HT1080 (cell line): ENCODE measurements at regions not wholly inside any gene's neighbourhood (a gene's known extent, or its start where the extent isn't known, plus 50 kb on each side); places are given as distances from the start of the nearest gene placed in this dataset.

ENCODE experiments used
- DNase-seq: peaks from one replicate; pipeline ENCODE4 v3.0.0-alpha.2; 2015; ENCODE audit warnings: low read depth

DNA sequence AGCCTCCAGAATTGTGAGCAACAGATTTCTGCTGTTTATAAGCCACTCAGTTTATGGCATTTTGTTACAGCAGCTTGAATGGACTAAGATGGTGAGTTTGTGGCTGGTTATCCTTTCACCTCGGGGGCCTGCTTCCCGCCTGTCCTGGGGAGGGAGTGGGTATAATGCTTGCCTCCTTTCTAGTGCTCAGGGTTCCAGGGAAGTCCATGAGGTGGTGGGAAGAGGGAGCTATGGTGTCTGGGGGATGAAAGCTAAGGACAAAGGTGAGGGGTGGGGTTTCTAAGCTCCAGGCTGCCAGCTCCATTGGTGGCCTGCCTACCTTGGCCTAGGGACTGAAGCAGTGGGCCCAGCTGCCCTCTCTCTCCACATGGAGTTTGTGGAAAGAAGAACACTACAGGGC lies 50.2 kb upstream of the SDK2 start:
- DNase-seq = no peak

GRCh38 chr17:73695035-73695738 lies 50.9 kb upstream of the SDK2 start:
- no peak for DNase-seq

GRCh38 chr17:73696251-73696650 lies 52.0 kb upstream of the SDK2 start:
- no peak for DNase-seq

GRCh38 chr17:73697872-73698271 lies 53.6 kb upstream of the SDK2 start:
- no peak for DNase-seq

DNA sequence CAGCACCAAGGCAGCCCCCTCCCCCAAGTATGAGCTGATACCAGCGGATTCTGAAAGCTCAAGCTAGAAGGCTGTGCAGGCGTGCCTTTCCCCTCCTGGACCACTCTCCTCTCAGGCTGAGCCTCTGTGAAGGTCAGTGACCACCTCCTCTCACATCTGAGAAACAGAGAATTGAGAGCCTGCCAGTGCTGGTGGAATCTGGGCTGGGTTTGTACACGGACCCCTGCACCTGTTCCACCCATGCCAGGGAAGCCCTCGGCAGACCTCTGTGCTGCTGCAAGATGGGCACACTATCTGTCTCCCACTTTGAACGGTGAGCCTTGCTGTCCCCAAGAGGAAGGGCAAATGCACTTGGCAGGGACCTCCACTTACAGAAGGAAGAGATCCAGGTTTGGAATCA lies 54.7 kb upstream of the SDK2 start:
- DNase-seq = no peak

DNA sequence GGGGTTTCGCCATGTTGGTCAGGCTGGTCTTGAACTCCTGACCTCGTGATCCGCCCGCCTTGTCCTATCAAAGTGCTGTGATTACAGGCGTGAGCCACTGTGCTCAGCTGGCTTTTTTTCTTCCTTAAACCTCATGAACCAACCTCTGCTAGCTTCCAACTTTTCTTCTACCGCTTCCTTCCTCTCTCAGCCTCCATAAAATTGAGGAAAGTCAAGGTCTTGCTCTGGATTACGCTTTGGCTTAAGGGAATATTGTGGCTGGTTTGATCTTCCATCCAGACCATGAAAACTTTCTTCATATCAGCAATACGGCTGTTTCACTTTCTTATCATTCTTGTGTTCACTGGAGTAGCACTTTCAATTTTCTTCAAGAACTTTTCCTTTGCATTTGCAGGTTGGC lies 57.5 kb upstream of the SDK2 start:
- DNase-seq = no peak

DNA sequence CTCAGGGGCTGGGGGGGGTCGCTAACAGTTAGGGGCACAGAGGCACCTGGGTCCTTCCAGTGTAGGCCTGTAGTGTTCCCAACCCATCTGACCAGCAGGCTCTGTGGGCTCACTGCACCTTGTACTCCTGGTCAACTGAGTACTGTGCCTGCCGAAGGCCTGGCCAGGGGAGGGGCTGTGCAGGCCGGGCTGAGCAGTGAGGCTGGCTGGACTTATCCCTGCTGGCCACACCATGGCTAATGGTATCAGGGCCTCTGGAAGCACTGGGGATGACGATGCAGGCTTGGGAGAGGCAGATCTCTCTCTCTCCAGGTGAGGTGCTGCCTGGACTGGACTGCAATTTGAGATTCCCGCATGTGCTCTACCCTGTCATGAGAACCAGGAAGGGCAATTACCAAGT lies 58.9 kb upstream of the SDK2 start:
- DNase-seq = no peak

DNA sequence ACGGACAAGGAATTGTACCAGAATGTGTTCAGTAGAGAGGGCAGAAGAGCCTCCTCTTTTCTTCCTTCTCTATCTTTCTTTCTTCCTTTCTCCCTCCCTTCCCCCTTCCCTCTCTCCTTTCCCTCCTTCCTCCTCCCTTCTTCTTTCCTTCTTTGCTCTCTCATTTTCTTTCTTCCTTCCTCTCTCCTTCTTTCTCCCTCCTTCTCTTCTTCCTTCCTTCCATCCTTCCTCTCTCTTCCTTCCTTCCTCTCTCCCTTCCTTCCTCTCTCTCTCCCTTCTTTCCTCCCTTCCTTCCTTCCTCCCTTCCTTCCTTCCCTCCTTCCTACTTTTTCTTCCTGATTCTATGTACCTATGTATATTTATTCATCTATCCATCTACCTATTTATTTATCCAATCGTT lies 59.7 kb upstream of the SDK2 start:
- DNase-seq = no peak

- DNase-seq = peak; percentile 62
Measured at GRCh38 chr17:73705594-73705993, 61.3 kb upstream of the SDK2 start.

GRCh38 chr17:73706428-73706827 lies 62.2 kb upstream of the SDK2 start:
- DNase-seq = no peak

GRCh38 chr17:73706858-73707257 lies 62.6 kb upstream of the SDK2 start:
- DNase-seq = peak; percentile 13

- no peak for DNase-seq
Measured at GRCh38 chr17:73707358-73707757, 63.1 kb upstream of the SDK2 start.

DNA sequence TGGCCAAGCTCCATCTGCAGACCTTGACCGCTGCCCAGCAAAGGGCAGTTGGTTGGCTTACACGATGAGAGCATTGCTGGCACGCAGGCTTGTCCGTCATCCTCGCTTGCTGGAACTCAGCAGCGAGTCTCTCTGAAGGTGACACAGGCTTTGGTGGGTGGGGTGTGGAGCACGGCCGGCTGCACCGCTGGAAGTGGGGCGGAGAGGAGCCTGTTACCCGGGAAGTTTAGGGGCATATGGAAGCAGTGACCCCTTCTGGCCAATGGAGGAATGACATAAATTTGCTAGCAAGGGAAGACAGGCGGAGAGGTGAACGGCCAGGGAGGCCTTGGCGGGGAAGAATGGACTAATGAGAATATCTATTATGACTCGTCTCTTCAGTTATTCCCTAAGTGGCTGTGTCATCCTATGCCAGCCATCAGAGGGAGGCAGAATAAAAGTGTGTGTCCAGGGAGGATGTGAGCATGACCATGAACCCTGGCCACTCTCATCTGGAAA lies 65.9 kb upstream of the SDK2 start:
- peak; percentile 42 for DNase-seq

- no peak for DNase-seq
Measured at GRCh38 chr17:73711184-73711583, 66.9 kb upstream of the SDK2 start.

DNA sequence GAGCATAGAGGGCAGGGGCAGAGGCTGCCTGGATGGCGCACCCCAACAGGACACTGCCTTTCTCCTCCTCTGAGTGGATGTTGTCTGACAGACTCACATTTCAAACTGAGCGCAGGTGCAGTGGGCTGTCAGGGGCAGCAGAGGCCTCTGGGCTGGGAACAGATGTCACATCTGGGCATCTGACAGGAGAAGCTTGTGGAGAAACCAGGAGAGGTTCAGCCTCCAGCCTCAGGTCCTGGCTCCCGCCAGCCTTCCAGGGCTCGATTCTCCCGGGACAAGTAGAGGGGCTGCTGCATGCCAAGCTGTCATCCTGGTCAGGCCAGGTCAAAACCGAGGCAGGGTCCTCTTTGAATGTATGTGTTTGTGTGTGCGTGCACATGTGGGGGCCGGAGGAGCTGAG lies 67.7 kb upstream of the SDK2 start:
- DNase-seq = no peak

GRCh38 chr17:73713136-73713535 lies 68.9 kb upstream of the SDK2 start:
- no peak for DNase-seq

GRCh38 chr17:73715769-73716168 lies 71.5 kb upstream of the SDK2 start:
- DNase-seq = no peak

GRCh38 chr17:73717690-73718089 lies 73.4 kb upstream of the SDK2 start:
- no peak for DNase-seq

GRCh38 chr17:73718362-73718761 lies 74.1 kb upstream of the SDK2 start:
- DNase-seq = no peak

DNA sequence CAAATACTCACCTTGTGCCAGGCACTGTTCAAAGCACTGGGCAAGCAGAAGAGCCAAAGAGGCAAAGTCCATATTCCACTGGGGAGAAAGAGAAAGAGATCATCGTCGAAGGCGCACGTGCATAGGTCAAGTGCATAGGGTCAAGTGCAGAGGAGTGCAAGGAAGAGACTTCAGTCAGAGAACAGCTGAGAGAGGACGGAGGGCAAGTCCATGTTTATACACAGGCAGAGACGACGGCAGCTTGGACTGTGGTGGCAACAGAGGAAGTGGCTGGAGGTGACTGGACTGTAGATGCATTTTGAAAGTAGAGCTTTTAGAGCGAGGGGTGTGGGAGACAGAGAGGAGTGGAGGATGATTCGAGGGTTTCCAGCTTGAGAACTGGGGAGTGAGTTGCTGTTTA lies 74.7 kb upstream of the SDK2 start:
- no peak for DNase-seq

- no peak for DNase-seq
Measured at GRCh38 chr17:73719588-73720071, 75.4 kb upstream of the SDK2 start.

DNA sequence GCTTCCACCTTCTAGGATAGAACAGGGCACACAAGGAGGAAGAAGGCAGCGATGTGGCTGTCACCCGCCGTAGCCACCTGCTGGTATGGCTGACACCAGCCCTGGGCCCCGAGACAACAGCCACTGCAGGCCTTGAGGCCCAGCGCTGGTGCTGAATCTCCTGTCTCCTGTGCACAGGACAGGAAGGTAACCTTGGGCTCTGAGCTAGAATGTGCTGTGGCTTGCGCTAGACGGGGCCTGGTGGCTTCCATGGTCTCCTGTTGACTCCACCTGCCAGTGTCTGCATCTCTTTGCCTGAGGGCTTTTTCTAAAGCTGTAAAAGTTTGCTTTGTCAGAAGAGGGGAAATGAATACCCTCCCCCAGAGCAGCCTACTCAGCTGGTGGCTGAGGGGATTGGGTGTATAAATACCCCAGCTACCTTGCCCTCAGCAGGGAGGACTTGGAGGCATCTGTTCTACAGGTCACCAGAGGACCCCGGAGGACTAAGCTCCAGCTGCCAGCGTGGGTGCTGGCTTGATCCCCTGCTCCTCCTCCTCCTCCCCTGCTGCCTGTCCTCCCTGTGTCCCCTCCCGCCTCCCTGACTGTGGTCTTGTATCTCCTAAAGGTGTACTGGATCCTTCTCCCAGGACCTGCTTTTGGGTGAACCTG lies 76.1 kb upstream of the SDK2 start:
- no peak for DNase-seq

- no peak for DNase-seq
Measured at GRCh38 chr17:73722165-73722564, 77.9 kb upstream of the SDK2 start.
